HCT116 (cell line): ENCODE measurements at regions not wholly inside any gene's neighbourhood (a gene's known extent, or its start where the extent isn't known, plus 50 kb on each side); places are given as distances from the start of the nearest gene placed in this dataset.

Experiments
- ATAC-seq: fragments of 200-7000 bp; cut with Tn5 transposase; 2 replicates; pipeline ENCODE4 v1.9.1; 2020; ENCODE audit warnings: mild to moderate bottlenecking, moderate library complexity
- BruUV-seq: library from RNA; stranded (reverse); fragments of 400-500 nt; replicated peaks from 2 replicates; lab custom pipeline; 2021; lab: Mats Ljungman, UMichigan
- CTCF ChIA-PET: fragments of 300-600 bp; sonication (Branson Sonifier 250); formaldehyde crosslinking; loops from one replicate; lab custom pipeline; 2021; ENCODE audit warnings: antibody characterized with exemption; lab: Charles Lee
- POLR2A ChIA-PET: fragments of 300-600, 350-600 bp; sonication (Branson Sonifier 250); formaldehyde crosslinking; loops from one replicate; lab custom pipeline; 2021; ENCODE audit warnings: antibody characterized with exemption; lab: Charles Lee
- RAD21 ChIA-PET, 2 experiments: fragments of 300-600 bp; sonication (Branson Sonifier 250); formaldehyde crosslinking; loops; one replicate each; lab custom pipeline; 2023; ENCODE audit warnings: low total read pairs in 2 of 2; ENCODE audit not compliant: uncharacterized antibody in 2 of 2, unreplicated experiment in 2 of 2, low non-redundant PET in 1 of 2; lab: Charles Lee
- DNase-seq: peaks from one replicate; pipeline ENCODE4 v3.0.0-alpha.2; 2010; ENCODE audit warnings: low read depth, low spot score
- H2AFZ ChIP-seq: fragments of 200-600 bp; shearing (Covaris generic), sonication (generic); 2 replicates; pipeline ENCODE4 v1.6.1; 2017; ENCODE audit warnings: low read depth, mixed run types, mixed read lengths, antibody characterized with exemption, low read length; ENCODE audit not compliant: poor library complexity, severe bottlenecking
- H3K27ac ChIP-seq: 2 replicates; pipeline ENCODE4 v1.5.1; 2012; ENCODE audit warnings: low read depth, low read length
- H3K27me3 ChIP-seq: fragments of 200-600 bp; sonication (generic); 2 replicates; pipeline ENCODE4 v1.6.1; 2016; ENCODE audit warnings: mixed run types, low read length, mixed read lengths; ENCODE audit not compliant: insufficient read depth
- H3K36me3 ChIP-seq, 2 experiments: fragments of 200-500 bp in 1 of 2; fragments of 200-600 bp in 1 of 2; sonication (Bioruptor generic) in 1 of 2; sonication (generic) in 1 of 2; 2 replicates each; pipeline versions ENCODE4 v1.5.1 to v1.6.1; 2014 to 2016; ENCODE audit warnings: low read length in 2 of 2, inconsistent platforms in 1 of 2, mixed read lengths in 1 of 2, mixed run types in 1 of 2; ENCODE audit not compliant: insufficient read depth in 2 of 2, control insufficient read depth in 1 of 2
- H3K4me1 ChIP-seq, 2 experiments: fragments of 200-600 bp in 1 of 2; sonication (generic) in 1 of 2; 2 replicates each; pipeline versions ENCODE4 v1.5.1 to v1.6.1; 2012 to 2017; ENCODE audit warnings: low read length in 2 of 2, inconsistent platforms in 1 of 2, mild to moderate bottlenecking in 1 of 2, mixed read lengths in 1 of 2, mixed run types in 1 of 2, moderate library complexity in 1 of 2; ENCODE audit not compliant: insufficient read depth in 2 of 2, control insufficient read depth in 1 of 2
- H3K4me2 ChIP-seq: fragments of 200-600 bp; sonication (generic); 2 replicates; pipeline ENCODE4 v1.6.1; 2017; ENCODE audit warnings: mixed run types, low read length, mixed read lengths
- H3K4me3 ChIP-seq, 2 experiments: fragments of 200-600 bp in 1 of 2; sonication (generic) in 1 of 2; replicated peaks in 1 of 2; 2 replicates each; pipeline ENCODE4 v1.5.1; 2011 to 2016; ENCODE audit warnings: low read length in 2 of 2, control low read depth in 1 of 2, low read depth in 1 of 2, mild to moderate bottlenecking in 1 of 2, mixed read lengths in 1 of 2, mixed run types in 1 of 2
- H3K79me2 ChIP-seq: fragments of 200-600 bp; sonication (generic); 2 replicates; pipeline ENCODE4 v1.6.1; 2017; ENCODE audit warnings: mild to moderate bottlenecking, mixed run types, low read length, moderate library complexity, mixed read lengths; ENCODE audit not compliant: insufficient read depth
- H3K9ac ChIP-seq: fragments of 200-600 bp; sonication (generic); 2 replicates; pipeline ENCODE4 v1.6.1; 2016; ENCODE audit warnings: low read length, mixed read lengths
- H3K9me2 ChIP-seq: fragments of 200-600 bp; sonication (generic), shearing (Covaris generic); 2 replicates; pipeline ENCODE4 v1.6.1; 2017; ENCODE audit warnings: mixed run types, mild to moderate bottlenecking, moderate library complexity; ENCODE audit not compliant: insufficient read depth
- H3K9me3 ChIP-seq, 2 experiments: fragments of 200-500 bp in 1 of 2; fragments of 200-600 bp in 1 of 2; sonication (Bioruptor generic) in 1 of 2; sonication (generic) in 1 of 2; 2 replicates each; pipeline ENCODE4 v1.6.1; 2014 to 2017; ENCODE audit warnings: low read length in 2 of 2, mixed read lengths in 2 of 2, inconsistent platforms in 1 of 2, low read depth in 1 of 2, mild to moderate bottlenecking in 1 of 2, mixed run types in 1 of 2, moderate library complexity in 1 of 2; ENCODE audit not compliant: control insufficient read depth in 1 of 2, insufficient read depth in 1 of 2
- H4K20me1 ChIP-seq: fragments of 200-600 bp; sonication (generic), shearing (Covaris generic); 2 replicates; pipeline ENCODE4 v1.6.1; 2017; ENCODE audit warnings: mixed run types, mild to moderate bottlenecking, moderate library complexity; ENCODE audit not compliant: insufficient read depth
- CTCF ChIP-seq, 3 experiments: fragments of 200-600 bp in 1 of 3; sonication (generic) in 1 of 3; IDR thresholded peaks in 2 of 3; conservative IDR thresholded peaks in 1 of 3; 2 replicates each; pipeline ENCODE4 v1.5.1; 2012 to 2017; ENCODE audit warnings: low read depth in 2 of 3, low read length in 2 of 3, antibody characterized with exemption in 1 of 3, borderline replicate concordance in 1 of 3, control low read depth in 1 of 3, mild to moderate bottlenecking in 1 of 3, mixed read lengths in 1 of 3, mixed run types in 1 of 3, moderate library complexity in 1 of 3; ENCODE audit not compliant: insufficient read depth in 1 of 3
- RAD21 ChIP-seq: IDR thresholded peaks from 2 replicates; pipeline ENCODE4 v1.6.1; 2012; ENCODE audit warnings: low read depth, mild to moderate bottlenecking
- ZBTB33 ChIP-seq: IDR thresholded peaks from 2 replicates; pipeline ENCODE4 v1.6.1; 2011; ENCODE audit warnings: mild to moderate bottlenecking, low read length, moderate library complexity; ENCODE audit not compliant: insufficient replicate concordance; ENCODE audit errors: extremely low read depth
- intact Hi-C: fragments of 100-400 bp; cut with micrococcal nuclease; formaldehyde crosslinking; loops from 2 replicates; pipeline ENCODE4 v1.10.0; 2022

GRCh38 chr12:46131732-46132469 lies 136.9 kb downstream of the SLC38A1 start:
- Histone ChIP-seq H3K36me3 (no peaks in the 10 kb centered on the region), H3K4me3 (no peak overlapping the region), H4K20me1 (no peaks in the 10 kb centered on the region), H3K27ac (no peak overlapping the region), H3K79me2 (no peaks in the 10 kb centered on the region), H3K9me3 (no peaks in the 10 kb centered on the region), H3K4me2 (no peak overlapping the region), H3K9me2 (no peaks in the 10 kb centered on the region), H3K9ac (no peak overlapping the region), H3K27me3 (no peaks in the 10 kb centered on the region), H2AFZ (peak overlapping the region; percentile 24), H3K4me1 (0 out of 4 replicates have a peak, but pooled peaks cover 0 to 4% of the 10 kb centered on the region in 2 experiments)
- ChIA-PET RAD21 (no interaction called here), POLR2A (no interaction called here), CTCF (interaction anchor here (0.7 to 1.5 kb wide), 4 partner anchors 11 to 890 kb away, joined by 3 to 4 read pairs (median 3); no protein-coding TSS in a partner anchor)
- intact Hi-C loops: no loop called here
- TF ChIP-seq CTCF (IDR thresholded peaks at IDR 0.05 in 2 of 3, conservative IDR thresholded peaks at IDR 0.05 in 1 of 3; ENCODE audit: borderline replicate concordance in 1 of 3, insufficient read depth in 1 of 3, low read depth in 2 of 3, low read length in 2 of 3): peak; percentile 72 to 84 (median 79)
- TF ChIP-seq RAD21: peak; percentile 68
- no peak for TF ChIP-seq ZBTB33
- peak; percentile 55 for DNase-seq
- ATAC-seq: peak; percentile 100
- BruUV-seq: no TSS peak
